GM12874 (cell line): ENCODE measurements at regions not wholly inside any gene's neighbourhood (a gene's known extent, or its start where the extent isn't known, plus 50 kb on each side); places are given as distances from the start of the nearest gene placed in this dataset.

Experiments
- CTCF ChIP-seq: IDR thresholded peaks from 2 replicates; pipeline ENCODE4 v1.5.1; 2011; ENCODE audit warnings: low read depth, mild to moderate bottlenecking, control low read depth, low read length, moderate library complexity; ENCODE audit not compliant: insufficient read depth

GRCh38 chr12:90124914-90125313 lies 416.3 kb upstream of the ATP2B1 start:
- TF ChIP-seq CTCF = no peak

- no peak for TF ChIP-seq CTCF
Measured at GRCh38 chr12:90124289-90124688, 415.7 kb upstream of the ATP2B1 start.

GRCh38 chr12:90122681-90123080 lies 414.0 kb upstream of the ATP2B1 start:
- TF ChIP-seq CTCF = no peak

- TF ChIP-seq CTCF = no peak
Measured at GRCh38 chr12:90120627-90121026, 412.0 kb upstream of the ATP2B1 start.

GRCh38 chr12:90112666-90113065 lies 404.0 kb upstream of the ATP2B1 start:
- TF ChIP-seq CTCF = no peak

GRCh38 chr12:90111791-90112580 lies 403.3 kb upstream of the ATP2B1 start:
- TF ChIP-seq CTCF = no peak

- no peak for TF ChIP-seq CTCF
Measured at GRCh38 chr12:90106568-90106967, 397.9 kb upstream of the ATP2B1 start.
